WTC11 (cell line): ENCODE measurements at regions not wholly inside any gene's neighbourhood (a gene's known extent, or its start where the extent isn't known, plus 50 kb on each side); places are given as distances from the start of the nearest gene placed in this dataset.
A peak's percentile ranks its signal among the peaks of the same experiment; 100 is the strongest.

Source experiments
- ATAC-seq: fragments of 200-7000 bp; cut with Tn5 transposase; 2 replicates; pipeline ENCODE4 v1.10.0; 2021; ENCODE audit warnings: mild to moderate bottlenecking, moderate library complexity
- CTCF ChIA-PET: fragments of 300-600 bp; sonication (Branson Sonifier 250); formaldehyde crosslinking; loops from one replicate; lab custom pipeline; 2021; ENCODE audit warnings: antibody characterized with exemption; lab: Charles Lee
- POLR2A ChIA-PET: fragments of 350-600 bp; sonication (Branson Sonifier 250); formaldehyde crosslinking; loops from one replicate; lab custom pipeline; 2021; ENCODE audit warnings: antibody characterized with exemption; lab: Charles Lee
- DNase-seq: peaks from one replicate; pipeline ENCODE4 v3.0.0; 2021; ENCODE audit warnings: low spot score
- H3K27ac Mint-ChIP-seq: 2 replicates; pipeline ENCODE4 v1.8.0; 2021; ENCODE audit warnings: mixed read lengths
- H3K27me3 Mint-ChIP-seq: 2 replicates; pipeline ENCODE4 v1.8.0; 2021; ENCODE audit warnings: low read depth, mild to moderate bottlenecking, moderate library complexity, mixed read lengths
- H3K36me3 Mint-ChIP-seq: 2 replicates; pipeline ENCODE4 v1.8.0; 2021; ENCODE audit warnings: mixed read lengths
- H3K4me1 Mint-ChIP-seq: 2 replicates; pipeline ENCODE4 v1.8.0; 2022; ENCODE audit warnings: mixed read lengths
- H3K4me3 Mint-ChIP-seq: 2 replicates; pipeline ENCODE4 v1.8.0; 2021; ENCODE audit warnings: mild to moderate bottlenecking, moderate library complexity, mixed read lengths
- H3K9me3 Mint-ChIP-seq: 2 replicates; pipeline ENCODE4 v1.8.0; 2021; ENCODE audit warnings: mixed read lengths
- ATF1 ChIP-seq: sonication (generic); formaldehyde crosslinking; IDR thresholded peaks from 2 replicates; pipeline ENCODE4 v1.8.1; 2023; ENCODE audit warnings: mild to moderate bottlenecking, moderate library complexity, missing genetic modification reagents
- ATF2 ChIP-seq: sonication (generic); formaldehyde crosslinking; IDR thresholded peaks from 2 replicates; pipeline ENCODE4 v1.8.1; 2022; ENCODE audit warnings: low read depth, missing genetic modification reagents, borderline replicate concordance
- ATF3 ChIP-seq: sonication (generic); formaldehyde crosslinking; conservative IDR thresholded peaks from 2 replicates; pipeline ENCODE4 v1.8.1; 2022; ENCODE audit warnings: mild to moderate bottlenecking, missing genetic modification reagents
- FOXK1 ChIP-seq: sonication (generic); formaldehyde crosslinking; IDR thresholded peaks from 2 replicates; pipeline ENCODE4 v1.8.0; 2022; ENCODE audit warnings: mild to moderate bottlenecking, moderate library complexity, missing genetic modification reagents
- GTF2I ChIP-seq: fragments of 250-450 bp; sonication (Bioruptor Pico); conservative IDR thresholded peaks from 2 replicates; pipeline ENCODE4 v1.4.0; 2021; ENCODE audit warnings: mild to moderate bottlenecking
- KAT7 ChIP-seq: sonication (generic); formaldehyde crosslinking; IDR thresholded peaks from 2 replicates; pipeline ENCODE4 v1.8.1; 2023; ENCODE audit warnings: missing genetic modification reagents, mild to moderate bottlenecking, borderline replicate concordance
- MLX ChIP-seq: sonication (generic); formaldehyde crosslinking; IDR thresholded peaks from 2 replicates; pipeline ENCODE4 v1.8.1; 2023; ENCODE audit warnings: mild to moderate bottlenecking, missing genetic modification reagents, moderate library complexity
- MXD4 ChIP-seq: fragments of 250-450 bp; sonication (Bioruptor Pico); IDR thresholded peaks from 2 replicates; pipeline ENCODE4 v1.8.0; 2021; ENCODE audit warnings: mild to moderate bottlenecking, moderate library complexity, borderline replicate concordance
- MYBL2 ChIP-seq: sonication (generic); formaldehyde crosslinking; IDR thresholded peaks from 2 replicates; pipeline ENCODE4 v1.8.1; 2023; ENCODE audit warnings: mild to moderate bottlenecking, moderate library complexity, missing genetic modification reagents
- SP1 ChIP-seq: sonication (generic); formaldehyde crosslinking; conservative IDR thresholded peaks from 2 replicates; pipeline ENCODE4 v1.8.1; 2022; ENCODE audit warnings: missing genetic modification reagents
- TP53 ChIP-seq: sonication (generic); formaldehyde crosslinking; IDR thresholded peaks from 2 replicates; pipeline ENCODE4 v1.8.1; 2023; ENCODE audit warnings: mild to moderate bottlenecking, missing genetic modification reagents
- ZBTB21 ChIP-seq: sonication (generic); formaldehyde crosslinking; IDR thresholded peaks from 2 replicates; pipeline ENCODE4 v1.8.1; 2023; ENCODE audit warnings: mild to moderate bottlenecking, missing genetic modification reagents, borderline replicate concordance
- ZMAT4 ChIP-seq: fragments of 250-450 bp; sonication (Bioruptor Pico); IDR thresholded peaks from 2 replicates; pipeline ENCODE4 v1.9.0; 2021; ENCODE audit warnings: mild to moderate bottlenecking
- ZNF263 ChIP-seq: sonication (generic); formaldehyde crosslinking; IDR thresholded peaks from 2 replicates; pipeline ENCODE4 v1.8.1; 2022; ENCODE audit warnings: low read depth, mild to moderate bottlenecking, moderate library complexity, missing genetic modification reagents
- ZNF317 ChIP-seq: sonication (generic); formaldehyde crosslinking; IDR thresholded peaks from 2 replicates; pipeline ENCODE4 v1.8.1; 2023; ENCODE audit warnings: low read depth, mild to moderate bottlenecking, moderate library complexity, missing genetic modification reagents, borderline replicate concordance
- ZNF396 ChIP-seq: fragments of 250-450 bp; sonication (Bioruptor Pico); IDR thresholded peaks from 2 replicates; pipeline ENCODE4 v1.8.0; 2021; ENCODE audit warnings: mild to moderate bottlenecking, moderate library complexity, borderline replicate concordance
- ZNF416 ChIP-seq: fragments of 250-450 bp; sonication (Bioruptor Pico); IDR thresholded peaks from 2 replicates; pipeline ENCODE4 v1.9.0; 2021; ENCODE audit warnings: mild to moderate bottlenecking, inconsistent platforms
- ZSCAN18 ChIP-seq: fragments of 250-450 bp; sonication (Bioruptor Pico); IDR thresholded peaks from 2 replicates; pipeline ENCODE4 v2.1.2; 2022; ENCODE audit warnings: mild to moderate bottlenecking, moderate library complexity
- TF ChIP-seq, protein P1 (sequence below): sonication (generic); formaldehyde crosslinking; IDR thresholded peaks from 2 replicates; pipeline ENCODE4 v1.8.0; 2022; ENCODE audit warnings: mild to moderate bottlenecking, missing genetic modification reagents
- TF ChIP-seq, protein P2 (sequence below): sonication (generic); formaldehyde crosslinking; IDR thresholded peaks from 2 replicates; pipeline ENCODE4 v1.8.0; 2023; ENCODE audit warnings: missing genetic modification reagents

DNA sequence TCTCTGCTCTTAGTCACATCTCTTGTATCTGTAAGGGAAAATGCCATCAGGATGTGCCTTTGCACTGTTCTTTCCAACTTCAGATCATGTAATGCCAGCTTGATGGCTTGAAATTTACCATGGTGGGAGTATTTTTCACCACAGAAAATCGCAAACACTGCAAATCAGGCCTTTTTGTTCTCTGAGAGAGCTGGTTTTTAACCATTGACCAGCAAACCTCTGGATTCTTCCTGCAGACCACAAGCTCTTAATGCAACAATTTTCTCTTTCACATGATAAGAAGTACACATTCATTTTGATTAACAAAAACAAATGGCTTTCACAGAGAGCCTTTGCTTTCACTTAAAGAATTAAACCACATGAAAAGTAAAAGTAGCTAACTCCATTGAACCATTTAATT, 145.4 kb upstream of the NEBL start:
- Mint-ChIP-seq H3K27ac (peak overlapping the region; percentile 84; the same call in 1 of the 2 replicates), H3K9me3 (peaks cover 10% of the 10 kb centered on the region), H3K4me3 (no peak overlapping the region), H3K36me3 (peaks cover 6% of the 10 kb centered on the region; the same call in 1 of the 2 replicates), H3K27me3 (no peaks in the 10 kb centered on the region), H3K4me1 (peaks cover 9% of the 10 kb centered on the region)
- TF ChIP-seq, protein P1, sequence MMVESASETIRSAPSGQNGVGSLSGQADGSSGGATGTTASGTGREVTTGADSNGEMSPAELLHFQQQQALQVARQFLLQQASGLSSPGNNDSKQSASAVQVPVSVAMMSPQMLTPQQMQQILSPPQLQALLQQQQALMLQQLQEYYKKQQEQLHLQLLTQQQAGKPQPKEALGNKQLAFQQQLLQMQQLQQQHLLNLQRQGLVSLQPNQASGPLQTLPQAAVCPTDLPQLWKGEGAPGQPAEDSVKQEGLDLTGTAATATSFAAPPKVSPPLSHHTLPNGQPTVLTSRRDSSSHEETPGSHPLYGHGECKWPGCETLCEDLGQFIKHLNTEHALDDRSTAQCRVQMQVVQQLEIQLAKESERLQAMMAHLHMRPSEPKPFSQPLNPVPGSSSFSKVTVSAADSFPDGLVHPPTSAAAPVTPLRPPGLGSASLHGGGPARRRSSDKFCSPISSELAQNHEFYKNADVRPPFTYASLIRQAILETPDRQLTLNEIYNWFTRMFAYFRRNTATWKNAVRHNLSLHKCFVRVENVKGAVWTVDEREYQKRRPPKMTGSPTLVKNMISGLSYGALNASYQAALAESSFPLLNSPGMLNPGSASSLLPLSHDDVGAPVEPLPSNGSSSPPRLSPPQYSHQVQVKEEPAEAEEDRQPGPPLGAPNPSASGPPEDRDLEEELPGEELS (CRISPR knock-in tag), result no peak
- DNase-seq, result no peak
- ATAC-seq, result no peak
- POLR2A ChIA-PET, result no interaction called here
- CTCF ChIA-PET, result interaction anchor here (1.2 kb wide), 1 partner anchor 16 kb away, joined by 3 read pairs; no protein-coding TSS in a partner anchor

- H3K9me3 Mint-ChIP-seq, result peaks cover 10% of the 10 kb centered on the region
- ATAC-seq, result no peak
- no peak for TF ChIP-seq ATF2
- no peak for TF ChIP-seq ZSCAN18
- no peak for TF ChIP-seq MXD4
- no peak for TF ChIP-seq FOXK1 (CRISPR knock-in tag)
- TF ChIP-seq ATF1 (CRISPR knock-in tag), result no peak
- no peak for TF ChIP-seq ZNF317 (CRISPR knock-in tag)
- no peak for TF ChIP-seq ZNF396 (CRISPR knock-in tag)
- no peak for TF ChIP-seq ATF3 (CRISPR knock-in tag)
- peaks cover 10% of the 10 kb centered on the region for H3K4me1 Mint-ChIP-seq
- CTCF ChIA-PET, result interaction anchor here (0.6 to 1.2 kb wide), 2 partner anchors 16 to 142 kb away, joined by 3 read pairs; no protein-coding TSS in a partner anchor
- POLR2A ChIA-PET, result no interaction called here
- H3K27me3 Mint-ChIP-seq, result no peaks in the 10 kb centered on the region
- peaks cover 6% of the 10 kb centered on the region; the same call in 1 of the 2 replicates for H3K36me3 Mint-ChIP-seq
- no peak overlapping the region for H3K27ac Mint-ChIP-seq
- H3K4me3 Mint-ChIP-seq, result no peak overlapping the region
- DNase-seq, result no peak
Observed at GRCh38 chr10:21041763-21042458, 144.8 kb upstream of the NEBL start.

DNA sequence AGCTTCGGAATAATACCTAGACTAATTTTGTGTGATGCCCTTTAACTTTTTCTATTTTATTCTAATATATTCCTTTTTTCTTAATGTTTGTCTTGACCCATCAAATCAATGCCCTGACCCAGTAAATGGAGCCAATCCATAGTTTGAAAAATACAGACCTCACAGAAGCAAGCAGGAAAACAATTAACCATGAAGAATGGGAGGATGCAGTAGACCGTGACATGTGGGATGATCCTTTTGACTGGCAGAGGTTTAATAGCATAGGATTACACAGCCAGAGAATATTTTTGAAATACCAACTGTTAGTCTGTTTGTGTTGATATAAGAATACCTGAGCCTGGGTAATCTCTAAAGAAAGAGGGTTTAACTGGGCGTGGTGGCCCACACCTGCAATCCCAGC, 142.6 kb upstream of the NEBL start:
- H3K36me3 Mint-ChIP-seq, result peaks cover 6% of the 10 kb centered on the region; the same call in 1 of the 2 replicates
- H3K9me3 Mint-ChIP-seq, result peaks cover 7% of the 10 kb centered on the region
- DNase-seq (no peak), ATAC-seq (no peak)
- H3K4me1 Mint-ChIP-seq, result peaks cover 11% of the 10 kb centered on the region
- H3K27ac Mint-ChIP-seq, result no peak overlapping the region
- no peaks in the 10 kb centered on the region for H3K27me3 Mint-ChIP-seq
- H3K4me3 Mint-ChIP-seq, result no peak overlapping the region
- POLR2A ChIA-PET, result no interaction called here
- CTCF ChIA-PET, result no interaction called here
- TF ChIP-seq MLX (CRISPR knock-in tag) (no peak), ZBTB21 (CRISPR knock-in tag) (no peak), ZNF263 (CRISPR knock-in tag) (no peak), SP1 (CRISPR knock-in tag) (no peak), GTF2I (CRISPR knock-in tag) (no peak), TP53 (CRISPR knock-in tag) (no peak), ATF2 (no peak), ZNF416 (no peak), ZNF317 (CRISPR knock-in tag) (no peak), ZMAT4 (CRISPR knock-in tag) (no peak), KAT7 (no peak), MYBL2 (CRISPR knock-in tag) (no peak)
- TF ChIP-seq, protein P2, sequence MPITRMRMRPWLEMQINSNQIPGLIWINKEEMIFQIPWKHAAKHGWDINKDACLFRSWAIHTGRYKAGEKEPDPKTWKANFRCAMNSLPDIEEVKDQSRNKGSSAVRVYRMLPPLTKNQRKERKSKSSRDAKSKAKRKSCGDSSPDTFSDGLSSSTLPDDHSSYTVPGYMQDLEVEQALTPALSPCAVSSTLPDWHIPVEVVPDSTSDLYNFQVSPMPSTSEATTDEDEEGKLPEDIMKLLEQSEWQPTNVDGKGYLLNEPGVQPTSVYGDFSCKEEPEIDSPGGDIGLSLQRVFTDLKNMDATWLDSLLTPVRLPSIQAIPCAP, result no peak
- TF ChIP-seq, protein P1 (CRISPR knock-in tag), result no peak
